Stomach (tissue), 4 donors: ENCODE measurements at regions not wholly inside any gene's neighbourhood (a gene's known extent, or its start where the extent isn't known, plus 50 kb on each side); places are given as distances from the start of the nearest gene placed in this dataset.

Source experiments
- CTCF ChIP-seq, 7 experiments: fragments of 450-650 bp in 4 of 7; fragments of 200-600 bp in 3 of 7; sonication (generic) in 3 of 7; IDR thresholded peaks; one replicate each; pipeline ENCODE4 v1.5.1; 2016 to 2019; ENCODE audit warnings: antibody characterized with exemption in 7 of 7, control low read depth in 2 of 7, mild to moderate bottlenecking in 1 of 7
- POLR2A ChIP-seq, 4 donors: fragments of 450-650 bp; IDR thresholded peaks; one replicate each; pipeline ENCODE4 v1.6.1; 2016; ENCODE audit warnings: antibody characterized with exemption in 4 of 4, control low read depth in 2 of 4, mild to moderate bottlenecking in 1 of 4, moderate library complexity in 1 of 4
- POLR2AphosphoS5 ChIP-seq, 3 donors: sonication (generic); formaldehyde crosslinking; IDR thresholded peaks; one replicate each; pipeline ENCODE4 v1.6.1; 2016; ENCODE audit warnings: antibody characterized with exemption in 3 of 3

DNA sequence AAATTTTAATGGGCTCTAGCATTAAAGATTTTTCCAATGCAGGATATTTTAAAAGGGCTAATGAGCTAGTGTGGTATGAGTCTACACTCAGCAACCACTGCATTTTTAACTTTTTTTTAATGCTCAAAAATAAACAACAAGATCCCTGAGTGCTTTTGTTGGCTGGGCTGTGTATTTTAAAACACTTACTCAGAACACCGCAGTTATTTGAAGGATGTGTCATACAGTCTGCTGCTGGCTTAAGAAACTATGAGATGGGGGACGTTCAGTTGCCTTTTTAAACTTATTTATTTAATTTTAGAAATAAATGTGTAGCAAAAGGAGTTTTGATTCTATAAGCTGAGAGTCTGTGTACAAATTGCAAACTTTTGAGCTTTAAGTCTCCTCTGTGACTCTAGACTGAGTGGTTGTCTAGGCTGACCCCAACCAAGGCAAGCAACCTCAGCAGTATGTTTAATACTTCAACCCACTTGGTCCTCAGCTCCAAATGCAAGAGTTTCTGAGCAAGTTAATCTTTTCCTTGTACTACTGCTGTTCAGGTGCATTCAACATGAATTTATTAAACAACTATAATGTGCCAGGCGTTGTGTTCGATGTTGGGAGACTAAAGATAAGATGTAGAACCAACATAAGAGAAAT is 278.6 kb upstream of the DIPK2B start:
- TF ChIP-seq CTCF (IDR thresholded peaks at IDR 0.05) (no peak), POLR2AphosphoS5 (IDR thresholded peaks at IDR 0.05) (no peak), POLR2A (IDR thresholded peaks at IDR 0.05) (no peak)
